ENCODE measurements at regions not wholly inside any gene's neighbourhood (a gene's known extent, or its start where the extent isn't known, plus 50 kb on each side); places are given as distances from the start of the nearest gene placed in this dataset.

- TF ChIP-seq FOXP2 (optimal IDR thresholded peaks at IDR 0.05; ENCODE audit: borderline replicate concordance, extremely low read depth, extremely low read length, insufficient read depth) = no peak
- TF ChIP-seq POLR2AphosphoS5 (IDR thresholded peaks at IDR 0.05; ENCODE audit: low read depth, low read length) = no peak
Observed at GRCh38 chr6:14811775-14812428, 434.0 kb upstream of the JARID2 start.

- no peak for TF ChIP-seq SIN3A (IDR thresholded peaks at IDR 0.05; ENCODE audit: borderline replicate concordance, insufficient read depth, low read length)
- no peak for TF ChIP-seq POLR2AphosphoS5 (IDR thresholded peaks at IDR 0.05; ENCODE audit: low read depth, low read length)
- TF ChIP-seq FOXP2 (optimal IDR thresholded peaks at IDR 0.05; ENCODE audit: borderline replicate concordance, extremely low read depth, extremely low read length, insufficient read depth) = no peak
- TF ChIP-seq, protein P1, sequence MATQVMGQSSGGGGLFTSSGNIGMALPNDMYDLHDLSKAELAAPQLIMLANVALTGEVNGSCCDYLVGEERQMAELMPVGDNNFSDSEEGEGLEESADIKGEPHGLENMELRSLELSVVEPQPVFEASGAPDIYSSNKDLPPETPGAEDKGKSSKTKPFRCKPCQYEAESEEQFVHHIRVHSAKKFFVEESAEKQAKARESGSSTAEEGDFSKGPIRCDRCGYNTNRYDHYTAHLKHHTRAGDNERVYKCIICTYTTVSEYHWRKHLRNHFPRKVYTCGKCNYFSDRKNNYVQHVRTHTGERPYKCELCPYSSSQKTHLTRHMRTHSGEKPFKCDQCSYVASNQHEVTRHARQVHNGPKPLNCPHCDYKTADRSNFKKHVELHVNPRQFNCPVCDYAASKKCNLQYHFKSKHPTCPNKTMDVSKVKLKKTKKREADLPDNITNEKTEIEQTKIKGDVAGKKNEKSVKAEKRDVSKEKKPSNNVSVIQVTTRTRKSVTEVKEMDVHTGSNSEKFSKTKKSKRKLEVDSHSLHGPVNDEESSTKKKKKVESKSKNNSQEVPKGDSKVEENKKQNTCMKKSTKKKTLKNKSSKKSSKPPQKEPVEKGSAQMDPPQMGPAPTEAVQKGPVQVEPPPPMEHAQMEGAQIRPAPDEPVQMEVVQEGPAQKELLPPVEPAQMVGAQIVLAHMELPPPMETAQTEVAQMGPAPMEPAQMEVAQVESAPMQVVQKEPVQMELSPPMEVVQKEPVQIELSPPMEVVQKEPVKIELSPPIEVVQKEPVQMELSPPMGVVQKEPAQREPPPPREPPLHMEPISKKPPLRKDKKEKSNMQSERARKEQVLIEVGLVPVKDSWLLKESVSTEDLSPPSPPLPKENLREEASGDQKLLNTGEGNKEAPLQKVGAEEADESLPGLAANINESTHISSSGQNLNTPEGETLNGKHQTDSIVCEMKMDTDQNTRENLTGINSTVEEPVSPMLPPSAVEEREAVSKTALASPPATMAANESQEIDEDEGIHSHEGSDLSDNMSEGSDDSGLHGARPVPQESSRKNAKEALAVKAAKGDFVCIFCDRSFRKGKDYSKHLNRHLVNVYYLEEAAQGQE (IDR thresholded peaks at IDR 0.05; ENCODE audit: insufficient read depth in 1 of 2, low read depth in 2 of 2, low read length in 2 of 2) = no peak
- no peak for TF ChIP-seq TAF1 (IDR thresholded peaks at IDR 0.05; ENCODE audit: borderline replicate concordance, insufficient read depth, low read length)
Observed at GRCh38 chr6:14814016-14814415, 431.9 kb upstream of the JARID2 start.

DNA sequence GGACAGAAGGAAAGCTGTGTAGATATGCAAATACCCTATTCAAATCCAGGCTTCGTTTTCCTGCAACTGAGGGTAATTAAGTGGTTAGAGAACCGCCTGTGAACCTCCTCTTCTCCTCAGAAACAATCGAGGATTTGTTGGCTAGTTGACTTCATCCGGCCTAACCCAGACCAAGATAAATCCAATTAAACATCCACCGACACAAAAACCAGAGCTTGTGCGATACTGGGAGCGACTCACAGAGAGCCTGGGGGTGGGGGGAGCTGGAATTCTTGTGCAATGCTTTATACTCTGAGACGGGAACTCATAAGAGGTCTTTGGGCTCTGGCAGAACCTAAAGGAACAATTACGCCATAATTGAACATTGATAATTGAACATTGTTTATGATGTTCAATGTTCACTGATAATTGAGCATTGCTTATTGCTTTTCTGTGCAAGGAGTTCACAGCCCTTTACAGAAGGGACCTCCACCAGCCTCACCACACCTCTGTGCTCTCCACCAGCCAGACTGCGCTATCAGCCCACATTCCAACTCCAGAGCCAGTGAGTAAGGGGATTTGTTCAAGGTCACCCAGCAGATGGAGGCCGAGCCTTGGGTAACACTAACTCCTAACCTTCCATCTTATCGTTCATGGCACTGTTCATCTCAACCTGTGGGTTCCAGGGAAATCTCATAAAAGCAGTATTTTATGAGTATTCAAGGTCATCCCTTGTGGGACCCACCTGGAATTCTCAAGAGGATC, 429.6 kb upstream of the JARID2 start:
- TF ChIP-seq TAF1 (IDR thresholded peaks at IDR 0.05; ENCODE audit: borderline replicate concordance, insufficient read depth, low read length) (no peak), FOXP2 (optimal IDR thresholded peaks at IDR 0.05; ENCODE audit: borderline replicate concordance, extremely low read depth, extremely low read length, insufficient read depth) (no peak)
- TF ChIP-seq, protein P1 (IDR thresholded peaks at IDR 0.05; ENCODE audit: insufficient read depth in 1 of 2, low read depth in 2 of 2, low read length in 2 of 2) = no peak

DNA sequence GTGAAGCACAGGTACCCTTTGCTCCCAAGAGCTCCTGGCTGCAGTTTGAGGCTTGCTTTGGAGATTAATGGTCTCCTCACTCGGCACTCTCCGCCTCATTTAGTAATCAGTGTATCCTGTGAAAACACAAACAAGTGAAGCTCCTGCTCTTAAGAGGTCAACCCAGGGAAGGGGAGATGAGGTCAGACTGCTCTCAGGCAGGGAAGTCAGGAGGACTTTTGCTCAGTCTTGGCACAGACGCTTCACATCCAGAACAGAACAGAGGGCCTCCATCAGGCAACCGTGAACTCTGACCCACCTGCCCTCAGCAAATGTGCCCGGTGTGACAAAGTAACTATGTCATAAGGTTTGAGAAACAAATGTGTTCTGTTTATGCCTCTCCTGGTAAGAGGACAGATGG, 428.8 kb upstream of the JARID2 start:
- TF ChIP-seq FOXP2 (optimal IDR thresholded peaks at IDR 0.05; ENCODE audit: borderline replicate concordance, extremely low read depth, extremely low read length, insufficient read depth) = no peak
- no peak for TF ChIP-seq POLR2AphosphoS5 (IDR thresholded peaks at IDR 0.05; ENCODE audit: low read depth, low read length)
- no peak for TF ChIP-seq TAF1 (IDR thresholded peaks at IDR 0.05; ENCODE audit: borderline replicate concordance, insufficient read depth, low read length)
- TF ChIP-seq, protein P1 (IDR thresholded peaks at IDR 0.05; ENCODE audit: insufficient read depth in 1 of 2, low read depth in 2 of 2, low read length in 2 of 2) = no peak
- no peak for TF ChIP-seq SIN3A (IDR thresholded peaks at IDR 0.05; ENCODE audit: borderline replicate concordance, insufficient read depth, low read length)

GRCh38 chr6:14818422-14818884, 427.4 kb upstream of the JARID2 start:
- no peak for TF ChIP-seq POLR2AphosphoS5 (IDR thresholded peaks at IDR 0.05; ENCODE audit: low read depth, low read length)
- no peak for TF ChIP-seq SIN3A (IDR thresholded peaks at IDR 0.05; ENCODE audit: borderline replicate concordance, insufficient read depth, low read length)
- TF ChIP-seq, protein P1 (IDR thresholded peaks at IDR 0.05; ENCODE audit: insufficient read depth in 1 of 2, low read depth in 2 of 2, low read length in 2 of 2) = no peak
- TF ChIP-seq FOXP2 (optimal IDR thresholded peaks at IDR 0.05; ENCODE audit: borderline replicate concordance, extremely low read depth, extremely low read length, insufficient read depth) = no peak
- no peak for TF ChIP-seq TAF1 (IDR thresholded peaks at IDR 0.05; ENCODE audit: borderline replicate concordance, insufficient read depth, low read length)
